ENCODE measurements at regions not wholly inside any gene's neighbourhood (a gene's known extent, or its start where the extent isn't known, plus 50 kb on each side); places are given as distances from the start of the nearest gene placed in this dataset.

GRCh38 chr2:117738991-117739839, 75.3 kb upstream of the DDX18 start:
- ATAC-seq (ENCODE audit: insufficient number of reproducible peaks, low FRiP score, low read depth) = no peak
- TF ChIP-seq CTCF (IDR thresholded peaks at IDR 0.05) = no peak
- H3K27ac ChIP-seq = no peak overlapping the region

GRCh38 chr2:117745537-117745936, 69.0 kb upstream of the DDX18 start:
- TF ChIP-seq CTCF (IDR thresholded peaks at IDR 0.05) = no peak
- DNase-seq (ENCODE audit: low spot score) = no peak
- H3K27ac ChIP-seq = no peak overlapping the region
- no peaks in the 10 kb centered on the region for H3K9me3 ChIP-seq
- H3K4me1 ChIP-seq (ENCODE audit: control insufficient read depth in 1 of 2, low read depth in 2 of 2) = no peaks in the 10 kb centered on the region
- H3K4me3 ChIP-seq = no peak overlapping the region
- no peak for ATAC-seq (ENCODE audit: insufficient number of reproducible peaks, low FRiP score, low read depth)
- no peaks in the 10 kb centered on the region for H3K36me3 ChIP-seq
- H3K27me3 ChIP-seq (replicated peaks; ENCODE audit: insufficient read depth) = no peaks in the 10 kb centered on the region

More at GRCh38 chr2:117738991-117739839, 75.3 kb upstream of the DDX18 start:
- no peak overlapping the region for H3K4me3 ChIP-seq
- no peaks in the 10 kb centered on the region for H3K4me1 ChIP-seq (ENCODE audit: control insufficient read depth in 1 of 2, low read depth in 2 of 2)
- no peaks in the 10 kb centered on the region for H3K9me3 ChIP-seq
- no peaks in the 10 kb centered on the region for H3K27me3 ChIP-seq (replicated peaks; ENCODE audit: insufficient read depth)
- no peaks in the 10 kb centered on the region for H3K36me3 ChIP-seq
- no peak for DNase-seq (ENCODE audit: low spot score)

- H3K4me3 ChIP-seq = no peak overlapping the region
- no peaks in the 10 kb centered on the region for H3K36me3 ChIP-seq
- no peaks in the 10 kb centered on the region for H3K9me3 ChIP-seq
- no peaks in the 10 kb centered on the region for H3K4me1 ChIP-seq (ENCODE audit: control insufficient read depth in 1 of 2, low read depth in 2 of 2)
- TF ChIP-seq CTCF (IDR thresholded peaks at IDR 0.05) = no peak
- H3K27me3 ChIP-seq (replicated peaks; ENCODE audit: insufficient read depth) = no peaks in the 10 kb centered on the region
- no peak overlapping the region for H3K27ac ChIP-seq
- DNase-seq (ENCODE audit: low spot score) (no peak), ATAC-seq (ENCODE audit: insufficient number of reproducible peaks, low FRiP score, low read depth) (no peak)
Observed at GRCh38 chr2:117755768-117756167, 58.7 kb upstream of the DDX18 start.

GRCh38 chr2:117760916-117761315, 53.6 kb upstream of the DDX18 start:
- Histone ChIP-seq H3K4me1 (ENCODE audit: control insufficient read depth in 1 of 2, low read depth in 2 of 2) (peaks cover 0 to 4% of the 10 kb centered on the region in 2 donors), H3K36me3 (no peaks in the 10 kb centered on the region), H3K27ac (no peak overlapping the region), H3K9me3 (no peaks in the 10 kb centered on the region), H3K27me3 (replicated peaks; ENCODE audit: insufficient read depth) (no peaks in the 10 kb centered on the region), H3K4me3 (no peak overlapping the region)
- ATAC-seq (ENCODE audit: insufficient number of reproducible peaks, low FRiP score, low read depth) (no peak), DNase-seq (ENCODE audit: low spot score) (no peak)
- TF ChIP-seq CTCF (IDR thresholded peaks at IDR 0.05) = no peak

GRCh38 chr2:117762454-117762853, 52.0 kb upstream of the DDX18 start:
- no peak for TF ChIP-seq CTCF (IDR thresholded peaks at IDR 0.05)
- DNase-seq (ENCODE audit: low spot score) (no peak), ATAC-seq (ENCODE audit: insufficient number of reproducible peaks, low FRiP score, low read depth) (no peak)
- Histone ChIP-seq H3K4me1 (ENCODE audit: control insufficient read depth in 1 of 2, low read depth in 2 of 2) (peaks cover 0 to 4% of the 10 kb centered on the region in 2 donors), H3K4me3 (no peak overlapping the region), H3K36me3 (no peaks in the 10 kb centered on the region), H3K27ac (no peak overlapping the region), H3K9me3 (no peaks in the 10 kb centered on the region), H3K27me3 (replicated peaks; ENCODE audit: insufficient read depth) (no peaks in the 10 kb centered on the region)
